ENCODE measurements at regions not wholly inside any gene's neighbourhood (a gene's known extent, or its start where the extent isn't known, plus 50 kb on each side); places are given as distances from the start of the nearest gene placed in this dataset.

DNA sequence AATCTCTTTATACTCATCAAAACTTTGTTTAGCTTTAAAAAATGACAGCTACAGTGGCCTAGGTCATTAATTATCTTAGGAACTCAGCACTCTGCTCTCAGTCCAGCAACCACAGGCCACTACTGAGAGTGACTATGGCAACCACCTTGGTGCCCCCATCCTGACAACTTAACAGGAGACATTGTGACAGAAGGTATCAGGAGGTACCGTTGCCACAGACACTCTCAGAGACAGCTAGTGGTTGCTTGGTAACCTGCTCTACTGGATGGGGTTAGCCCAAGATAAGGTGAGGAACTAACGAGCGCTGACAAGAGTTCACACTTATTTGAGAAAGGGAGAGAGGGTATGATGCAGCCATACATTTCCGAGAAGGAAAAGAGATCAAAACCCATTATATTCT is 76.1 kb upstream of the TFAP2D start:
- no peak for TF ChIP-seq ZNF549 (tag by site-specific recombination; IDR thresholded peaks at IDR 0.05)
- no peak for TF ChIP-seq ZNF76 (tag by site-specific recombination; IDR thresholded peaks at IDR 0.05; ENCODE audit: borderline replicate concordance, low read depth)
- TF ChIP-seq, protein P1, sequence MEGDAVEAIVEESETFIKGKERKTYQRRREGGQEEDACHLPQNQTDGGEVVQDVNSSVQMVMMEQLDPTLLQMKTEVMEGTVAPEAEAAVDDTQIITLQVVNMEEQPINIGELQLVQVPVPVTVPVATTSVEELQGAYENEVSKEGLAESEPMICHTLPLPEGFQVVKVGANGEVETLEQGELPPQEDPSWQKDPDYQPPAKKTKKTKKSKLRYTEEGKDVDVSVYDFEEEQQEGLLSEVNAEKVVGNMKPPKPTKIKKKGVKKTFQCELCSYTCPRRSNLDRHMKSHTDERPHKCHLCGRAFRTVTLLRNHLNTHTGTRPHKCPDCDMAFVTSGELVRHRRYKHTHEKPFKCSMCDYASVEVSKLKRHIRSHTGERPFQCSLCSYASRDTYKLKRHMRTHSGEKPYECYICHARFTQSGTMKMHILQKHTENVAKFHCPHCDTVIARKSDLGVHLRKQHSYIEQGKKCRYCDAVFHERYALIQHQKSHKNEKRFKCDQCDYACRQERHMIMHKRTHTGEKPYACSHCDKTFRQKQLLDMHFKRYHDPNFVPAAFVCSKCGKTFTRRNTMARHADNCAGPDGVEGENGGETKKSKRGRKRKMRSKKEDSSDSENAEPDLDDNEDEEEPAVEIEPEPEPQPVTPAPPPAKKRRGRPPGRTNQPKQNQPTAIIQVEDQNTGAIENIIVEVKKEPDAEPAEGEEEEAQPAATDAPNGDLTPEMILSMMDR (tag by site-specific recombination; IDR thresholded peaks at IDR 0.05): no peak
- no peak for TF ChIP-seq MEIS1 (CRISPR knock-in tag; IDR thresholded peaks at IDR 0.05; ENCODE audit: borderline replicate concordance)
- no peak for TF ChIP-seq ZNF677 (tag by site-specific recombination; IDR thresholded peaks at IDR 0.05)
- TF ChIP-seq ZNF302 (tag by site-specific recombination; IDR thresholded peaks at IDR 0.05; ENCODE audit: low read depth): no peak

Measured in HEK293 (cell line).